ENCODE measurements at regions not wholly inside any gene's neighbourhood (a gene's known extent, or its start where the extent isn't known, plus 50 kb on each side); places are given as distances from the start of the nearest gene placed in this dataset.

GRCh38 chr10:107336061-107336460 is 171.6 kb upstream of the SORCS1 start:
- Histone ChIP-seq H3K27ac (no peak overlapping the region), H3K36me3 (no peaks in the 10 kb centered on the region), H3K9me3 (no peaks in the 10 kb centered on the region), H3K4me3 (no peak overlapping the region), H3K27me3 (replicated peaks in 1 of 7) (no peaks in the 10 kb centered on the region), H3K4me1 (no peaks in the 10 kb centered on the region)
- DNase-seq: no peak
- TF ChIP-seq CTCF (IDR thresholded peaks at IDR 0.05 in 8 of 11, conservative IDR thresholded peaks at IDR 0.05 in 3 of 11) (no peak), POLR2A (IDR thresholded peaks at IDR 0.05) (no peak), POLR2AphosphoS5 (IDR thresholded peaks at IDR 0.05) (no peak)
- 70 to 88% (median 80%) methylated on average over 5 of the region's 5 CpGs for WGBS, 5 donors
- intact Hi-C loops (cut with DNase I; ENCODE audit: low total_unique reads): no loop called here

GRCh38 chr10:107317592-107317991 is 153.1 kb upstream of the SORCS1 start:
- Histone ChIP-seq H3K4me3 (no peak overlapping the region), H3K27ac (no peak overlapping the region), H3K36me3 (no peaks in the 10 kb centered on the region), H3K9me3 (no peaks in the 10 kb centered on the region), H3K4me1 (no peaks in the 10 kb centered on the region), H3K27me3 (replicated peaks in 1 of 7) (no peaks in the 10 kb centered on the region)
- intact Hi-C loops (cut with DNase I; ENCODE audit: low total_unique reads): no loop called here
- TF ChIP-seq POLR2AphosphoS5 (IDR thresholded peaks at IDR 0.05) (no peak), CTCF (IDR thresholded peaks at IDR 0.05 in 8 of 11, conservative IDR thresholded peaks at IDR 0.05 in 3 of 11) (no peak), POLR2A (IDR thresholded peaks at IDR 0.05) (no peak)
- 53 to 74% (median 67%) methylated on average over 1 of the region's 1 CpG for WGBS, 5 donors
- DNase-seq: no peak

- H3K27ac ChIP-seq: no peak overlapping the region
- WGBS, 5 donors: 62 to 82% (median 76%) methylated on average over 2 of the region's 2 CpGs
- intact Hi-C loops (cut with DNase I; ENCODE audit: low total_unique reads): no loop called here
- no peaks in the 10 kb centered on the region for H3K4me1 ChIP-seq
- H3K9me3 ChIP-seq: peaks cover 0 to 8% (median 0%) of the 10 kb centered on the region in 8 donors
- H3K4me3 ChIP-seq: no peak overlapping the region
- H3K36me3 ChIP-seq: no peaks in the 10 kb centered on the region
- no peaks in the 10 kb centered on the region for H3K27me3 ChIP-seq (replicated peaks in 1 of 7)
- DNase-seq: no peak
- TF ChIP-seq POLR2A (IDR thresholded peaks at IDR 0.05) (no peak), POLR2AphosphoS5 (IDR thresholded peaks at IDR 0.05) (no peak), CTCF (IDR thresholded peaks at IDR 0.05 in 8 of 11, conservative IDR thresholded peaks at IDR 0.05 in 3 of 11) (no peak)
These were observed 138.7 kb upstream of the SORCS1 start for GRCh38 chr10:107303203-107303602.

- TF ChIP-seq CTCF (IDR thresholded peaks at IDR 0.05 in 8 of 11, conservative IDR thresholded peaks at IDR 0.05 in 3 of 11) (no peak), POLR2A (IDR thresholded peaks at IDR 0.05) (no peak), POLR2AphosphoS5 (IDR thresholded peaks at IDR 0.05) (no peak)
- Histone ChIP-seq H3K36me3 (no peaks in the 10 kb centered on the region), H3K4me1 (no peaks in the 10 kb centered on the region), H3K27me3 (replicated peaks in 1 of 7) (no peaks in the 10 kb centered on the region), H3K9me3 (peaks cover 0 to 8% (median 0%) of the 10 kb centered on the region in 8 donors), H3K4me3 (no peak overlapping the region), H3K27ac (no peak overlapping the region)
- 79 to 90% (median 86%) methylated on average over 2 of the region's 2 CpGs for WGBS, 5 donors
- intact Hi-C loops (cut with DNase I; ENCODE audit: low total_unique reads): no loop called here
- no peak for DNase-seq
These were observed 135.1 kb upstream of the SORCS1 start for GRCh38 chr10:107299606-107300005.

Measured in spleen (tissue), 11 donors.